HPDE6-E6E7 (cell line): ENCODE measurements at regions not wholly inside any gene's neighbourhood (a gene's known extent, or its start where the extent isn't known, plus 50 kb on each side); places are given as distances from the start of the nearest gene placed in this dataset.
A peak's percentile ranks its signal among the peaks of the same experiment; 100 is the strongest.
"Not testable (repeated sequence)": the region's sequence is repeated elsewhere in the genome, so short reads cannot be mapped to it uniquely, and the experiment has no call there.

Experiments used
- DNase-seq: peaks from one replicate; pipeline ENCODE4 v3.0.0; 2011; ENCODE audit warnings: missing footprints; ENCODE audit errors: extremely low spot score

DNA sequence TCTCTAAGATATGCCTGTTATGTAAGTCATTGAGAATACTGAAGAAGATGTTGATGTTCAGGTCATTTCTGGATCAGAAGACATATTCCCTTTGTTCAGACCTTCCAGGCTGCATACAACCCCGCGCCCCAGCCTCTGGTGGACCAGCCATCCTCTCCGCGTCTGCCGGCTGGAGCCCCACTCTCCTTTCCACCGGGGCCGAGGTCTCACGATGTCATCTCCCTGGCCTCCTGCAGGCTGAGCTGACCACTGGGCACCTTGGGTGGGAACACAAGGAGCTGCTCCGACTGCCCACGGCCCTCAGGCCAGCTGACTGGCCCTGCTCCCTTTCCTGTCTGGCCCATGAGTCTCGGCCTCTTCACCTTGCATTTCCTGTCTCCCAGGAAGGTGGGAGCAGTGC lies 124.6 kb downstream of the SHANK2 start:
- no peak for DNase-seq

- not testable (repeated sequence) for DNase-seq
Observed at GRCh38 chr11:71126401-71126800, 126.0 kb downstream of the SHANK2 start.

DNA sequence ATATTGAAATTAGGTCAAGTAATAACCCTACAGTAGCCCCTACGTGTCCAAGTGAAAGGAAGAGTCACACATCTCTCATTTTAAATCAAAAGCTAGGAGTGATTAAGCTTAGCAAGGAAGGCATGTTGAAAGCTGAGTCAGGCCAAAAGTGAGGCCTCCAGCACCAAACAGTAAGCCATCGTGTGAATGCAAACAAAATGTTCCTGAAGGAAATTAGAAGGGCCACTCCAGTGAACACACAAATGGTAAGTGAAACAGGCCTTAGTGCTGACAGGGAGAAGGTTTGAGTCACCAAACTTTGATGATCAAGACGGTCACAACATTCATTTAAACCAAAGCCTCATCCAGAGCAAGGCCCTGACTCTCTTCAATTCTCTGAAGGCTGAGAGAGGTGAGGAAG lies 127.2 kb downstream of the SHANK2 start:
- DNase-seq = no peak

GRCh38 chr11:71124127-71124526 lies 128.2 kb downstream of the SHANK2 start:
- DNase-seq = no peak

DNA sequence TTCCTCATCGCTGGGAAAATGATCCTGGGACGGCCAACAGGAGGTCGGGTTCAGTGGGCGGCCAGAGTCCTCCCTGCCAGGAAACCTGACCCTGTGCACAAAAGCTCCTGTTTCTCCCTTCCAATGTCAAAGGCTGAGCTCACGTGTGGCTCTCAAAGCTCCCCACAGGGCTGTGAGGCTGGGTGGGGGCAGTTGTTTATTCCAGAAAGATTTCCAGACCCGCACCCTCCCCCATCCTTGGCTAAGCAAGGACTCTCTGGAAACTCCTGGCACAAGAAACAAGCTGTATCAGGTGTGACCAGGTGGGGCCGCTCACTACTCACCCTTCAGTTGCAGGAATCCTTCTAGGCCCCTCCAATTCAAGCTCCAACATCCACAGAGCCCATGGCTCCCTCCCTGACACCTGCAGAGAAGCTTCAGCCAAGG lies 131.9 kb downstream of the SHANK2 start:
- peak; percentile 26 for DNase-seq

DNA sequence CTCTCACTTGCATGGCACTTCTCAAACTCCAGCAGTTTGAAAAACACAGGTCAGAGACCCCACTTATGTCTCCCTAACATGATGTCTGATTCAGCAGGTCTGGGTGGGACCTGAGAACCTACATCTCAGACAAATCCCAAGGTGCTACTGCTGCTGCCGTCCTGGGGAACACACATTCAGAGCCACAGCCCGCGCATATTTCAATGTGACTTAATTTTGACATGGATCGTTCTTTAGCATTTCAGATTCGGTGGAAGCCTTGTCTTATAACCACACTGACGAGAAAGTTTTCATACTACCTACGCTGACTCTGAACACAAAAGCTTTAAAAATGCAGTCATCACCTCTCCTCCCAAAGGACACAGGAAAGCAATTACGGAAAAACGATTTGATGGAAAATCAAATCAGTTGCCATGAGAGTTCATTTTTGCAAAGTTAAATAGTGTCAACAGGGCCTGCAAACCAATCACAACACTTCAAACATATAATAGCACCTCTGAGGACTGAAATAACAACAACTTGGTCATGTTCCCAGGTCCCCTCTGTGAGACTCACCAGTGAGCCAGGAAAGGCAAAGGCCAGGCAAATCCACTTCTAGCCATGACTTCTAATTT lies 132.6 kb downstream of the SHANK2 start:
- no peak for DNase-seq

GRCh38 chr11:71118671-71119250 lies 133.6 kb downstream of the SHANK2 start:
- no peak for DNase-seq

DNA sequence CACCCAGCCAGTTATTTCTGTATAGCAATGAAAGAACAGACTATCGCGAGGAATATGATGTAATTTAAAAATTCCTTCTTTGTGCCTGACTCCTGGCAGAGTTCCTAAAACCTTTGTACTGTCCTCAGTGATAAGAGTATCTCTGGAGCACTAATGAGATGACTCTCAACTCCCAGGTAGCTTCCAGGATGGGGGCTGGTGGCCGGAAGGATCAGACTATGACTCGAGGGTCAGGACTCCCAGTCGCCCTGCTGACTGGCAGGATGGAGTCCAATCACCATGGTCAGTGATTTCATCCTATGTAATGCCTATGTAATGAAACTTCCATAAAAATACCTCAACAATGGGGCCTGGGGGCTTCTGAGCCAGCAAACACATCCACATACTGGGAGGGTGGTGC lies 135.1 kb downstream of the SHANK2 start:
- no peak for DNase-seq

DNA sequence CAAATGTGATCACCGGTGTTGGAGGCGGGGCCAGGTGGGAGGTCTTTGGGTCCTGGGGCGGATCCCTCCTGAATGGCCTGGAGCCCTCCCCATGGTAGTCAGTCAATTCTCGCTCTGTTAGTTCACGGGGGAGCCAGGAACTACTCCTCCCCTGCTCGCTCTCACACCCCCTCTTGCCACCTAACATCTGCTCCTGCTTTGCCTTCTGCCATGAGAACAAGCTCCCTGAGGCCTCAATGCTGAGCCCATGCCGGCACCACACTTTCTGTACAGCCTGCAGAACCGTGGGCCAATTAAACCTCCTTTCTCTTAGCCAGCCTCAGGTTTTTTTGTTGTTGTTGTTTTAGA lies 135.7 kb downstream of the SHANK2 start:
- no peak for DNase-seq

- no peak for DNase-seq
Observed at GRCh38 chr11:71115770-71116692, 136.3 kb downstream of the SHANK2 start.

GRCh38 chr11:71114124-71114851 lies 138.1 kb downstream of the SHANK2 start:
- DNase-seq = no peak

GRCh38 chr11:71112990-71113389 lies 139.4 kb downstream of the SHANK2 start:
- DNase-seq = no peak

DNA sequence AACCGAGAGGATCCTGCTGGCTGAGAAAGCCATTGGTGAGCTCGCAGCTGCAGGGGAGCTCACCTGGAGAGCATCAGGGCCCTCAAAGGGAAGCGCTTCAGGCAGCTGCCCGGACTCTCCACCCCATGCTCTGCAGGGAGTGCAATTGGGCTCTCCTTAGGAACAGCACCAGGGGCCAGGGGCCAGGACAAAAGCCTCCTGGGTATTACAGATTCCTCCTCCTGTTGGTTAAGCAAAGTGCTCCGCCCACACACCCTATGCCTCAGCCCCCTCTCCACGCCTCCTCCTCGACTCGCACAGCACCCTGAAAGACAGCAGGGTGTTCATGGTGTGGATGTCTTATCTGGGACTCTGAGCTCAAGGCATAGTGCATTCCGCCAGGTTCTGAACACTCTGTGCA lies 139.9 kb downstream of the SHANK2 start:
- no peak for DNase-seq

DNA sequence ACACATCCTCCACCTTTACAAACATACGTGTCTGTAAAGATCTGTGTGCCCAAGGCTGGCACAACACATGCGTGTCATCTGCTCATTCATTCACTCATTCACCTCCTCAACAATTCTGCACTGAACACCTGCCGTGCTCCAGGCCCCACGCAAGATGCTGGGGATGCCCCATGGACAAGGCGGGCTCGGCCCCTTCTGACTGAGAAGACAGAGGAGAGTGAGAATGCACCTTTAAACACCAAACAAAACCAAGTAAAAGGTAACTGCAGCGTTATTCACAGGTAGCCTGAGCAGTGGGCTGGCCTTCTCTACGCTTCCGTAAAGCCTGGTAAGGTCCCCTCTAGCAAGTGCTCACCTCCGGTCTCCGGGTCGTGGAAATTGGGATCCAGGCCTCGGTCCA lies 142.8 kb downstream of the SHANK2 start:
- no peak for DNase-seq

DNA sequence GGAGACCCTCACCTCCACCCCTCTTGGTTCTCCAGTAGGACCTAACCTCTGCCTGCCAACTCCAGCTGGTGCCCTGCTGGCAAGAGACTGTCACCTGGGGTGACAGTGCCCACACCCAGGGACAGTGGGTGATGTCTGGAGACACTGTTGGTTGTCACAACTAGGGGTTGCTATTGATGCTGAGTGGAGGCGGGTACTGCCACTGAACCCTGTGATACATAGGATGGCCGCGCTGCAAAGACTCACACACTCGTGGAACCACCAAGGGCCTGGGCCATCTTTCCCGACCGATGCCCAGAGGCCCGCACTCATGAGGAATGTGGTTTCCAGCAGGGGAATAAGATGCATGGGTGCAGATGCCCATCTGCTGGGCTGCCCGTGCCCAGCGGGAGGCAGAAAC lies 143.2 kb downstream of the SHANK2 start:
- DNase-seq = no peak

- DNase-seq = no peak
Observed at GRCh38 chr11:71108013-71108865, 144.1 kb downstream of the SHANK2 start.

DNA sequence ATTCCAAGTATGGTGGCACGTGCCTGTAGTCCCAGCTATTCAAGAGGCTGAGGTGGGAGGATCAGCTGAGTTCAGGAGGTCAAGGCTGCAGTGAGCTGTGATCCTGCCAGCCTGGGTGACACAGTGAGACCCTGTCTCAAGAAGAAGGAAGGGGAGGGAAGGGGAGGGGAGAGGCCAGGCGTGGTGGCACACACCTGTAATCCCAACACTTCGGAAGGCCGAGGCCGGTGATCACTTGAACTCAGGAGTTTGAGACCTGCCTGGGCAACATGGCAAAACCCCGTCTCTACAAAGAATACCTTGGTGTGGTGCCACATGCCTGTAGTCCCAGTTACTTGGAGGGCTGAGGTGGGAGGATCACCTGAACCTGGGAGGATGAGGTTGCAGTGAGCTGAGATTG lies 145.7 kb downstream of the SHANK2 start:
- DNase-seq = no peak

DNA sequence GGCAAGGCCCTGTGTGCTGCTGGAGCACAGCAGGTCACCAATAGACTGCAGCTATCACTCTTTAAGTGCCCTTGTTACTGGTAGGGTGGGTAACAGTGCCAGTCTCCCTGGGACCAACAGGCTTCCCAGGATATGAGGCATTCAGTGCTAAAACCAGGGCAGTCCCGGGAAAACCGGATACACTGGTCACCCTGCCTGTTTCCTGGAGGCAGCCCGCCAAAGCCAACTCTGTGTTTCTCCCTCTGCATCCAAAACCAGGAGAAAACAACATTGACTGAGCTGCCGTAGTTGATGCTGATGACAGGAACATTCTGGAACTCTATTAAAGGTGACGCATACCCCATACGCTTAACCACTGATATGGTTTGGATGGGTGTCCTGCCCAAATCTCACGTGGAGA lies 149.1 kb downstream of the SHANK2 start:
- DNase-seq = no peak

DNA sequence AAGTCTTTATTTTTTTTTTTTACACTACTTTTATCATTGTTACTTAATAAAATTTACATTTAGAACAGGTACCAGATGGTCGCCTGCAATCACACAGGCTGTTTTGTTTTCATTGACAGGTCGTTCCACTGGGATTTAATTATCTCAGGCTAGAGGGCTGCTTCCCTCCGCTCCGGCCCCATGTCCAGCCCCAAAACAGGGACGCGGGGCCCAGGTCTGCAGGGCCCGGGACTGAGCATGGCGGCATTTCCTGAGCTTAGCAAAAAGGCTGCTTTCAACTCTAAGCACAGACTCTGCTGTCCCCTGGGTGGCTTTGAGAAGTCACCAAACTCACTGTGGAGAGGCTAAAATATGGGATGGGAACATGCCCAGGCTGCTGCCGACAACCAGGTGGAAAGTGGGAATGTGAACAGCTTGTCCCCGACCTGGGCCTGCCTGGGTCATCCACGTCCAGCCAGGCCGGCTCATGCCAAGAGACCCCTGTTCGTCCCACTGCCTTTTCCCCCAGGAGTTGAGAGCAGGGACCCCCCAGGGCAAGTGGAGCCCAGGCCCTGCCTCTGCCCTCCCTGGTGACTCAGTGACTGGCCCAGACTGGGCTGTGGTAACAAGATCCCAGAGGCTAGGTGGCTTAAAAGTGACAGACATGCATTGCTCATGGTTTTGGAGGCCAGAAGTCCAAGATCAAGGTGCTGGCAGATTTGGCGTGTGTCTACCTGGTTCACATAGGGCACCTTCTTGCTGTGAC lies 150.0 kb downstream of the SHANK2 start:
- DNase-seq = no peak

DNA sequence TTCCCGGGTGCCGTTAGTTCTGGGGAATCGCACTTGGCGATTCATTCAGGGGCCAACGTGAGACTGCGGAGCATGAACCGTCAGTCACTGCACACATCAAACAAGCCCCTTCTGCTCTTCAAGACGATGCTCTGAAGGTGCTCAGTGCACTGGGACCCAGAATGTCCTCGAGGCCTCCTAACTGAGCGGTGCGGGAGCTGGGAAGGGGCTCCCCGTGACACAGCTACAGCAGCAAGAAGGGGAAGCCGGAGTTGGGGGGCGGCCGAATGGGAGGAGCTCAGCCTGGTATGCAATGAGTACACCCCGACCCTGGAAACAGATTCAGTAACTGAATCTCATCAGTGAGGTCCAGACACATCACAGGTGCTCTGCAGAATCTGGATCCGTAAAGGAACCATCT lies 150.8 kb downstream of the SHANK2 start:
- DNase-seq = no peak

- no peak for DNase-seq
Observed at GRCh38 chr11:71101046-71101445, 151.3 kb downstream of the SHANK2 start.
